Esophagus squamous epithelium (tissue), 4 donors: ENCODE measurements at regions not wholly inside any gene's neighbourhood (a gene's known extent, or its start where the extent isn't known, plus 50 kb on each side); places are given as distances from the start of the nearest gene placed in this dataset.

ENCODE experiments used
- POLR2A ChIP-seq, 4 donors: fragments of 450-650 bp; IDR thresholded peaks; one replicate each; pipeline ENCODE4 v1.6.1; 2017; ENCODE audit warnings: antibody characterized with exemption in 4 of 4, mild to moderate bottlenecking in 4 of 4, moderate library complexity in 3 of 4
- TF ChIP-seq, protein P1 (sequence below), 6 experiments: fragments of 450-650 bp in 4 of 6; fragments of 200-600 bp in 2 of 6; sonication (generic) in 2 of 6; IDR thresholded peaks; one replicate each; pipeline ENCODE4 v1.5.1; 2016 to 2019; ENCODE audit warnings: antibody characterized with exemption in 6 of 6, mild to moderate bottlenecking in 4 of 6, moderate library complexity in 4 of 6

DNA sequence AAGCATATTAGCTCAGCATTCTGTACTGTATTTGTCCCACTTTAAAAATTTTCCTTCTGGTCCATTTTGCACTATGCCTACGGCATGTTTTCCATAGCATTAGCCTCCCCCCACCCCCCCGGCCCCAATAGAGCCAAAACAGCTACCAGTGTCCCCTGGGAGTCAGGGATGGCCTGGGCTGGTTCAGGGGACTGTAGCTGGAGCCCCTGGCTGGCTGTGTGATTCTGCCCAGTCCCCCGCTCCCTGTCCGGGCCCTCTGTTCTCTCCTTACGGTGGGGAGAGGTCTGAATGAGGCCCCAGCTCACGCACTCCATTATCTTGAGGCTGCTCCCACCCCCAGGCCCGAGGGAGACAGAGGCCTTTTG, 70.1 kb downstream of the KLF15 start:
- no peak for TF ChIP-seq POLR2A (IDR thresholded peaks at IDR 0.05)
- TF ChIP-seq, protein P1, sequence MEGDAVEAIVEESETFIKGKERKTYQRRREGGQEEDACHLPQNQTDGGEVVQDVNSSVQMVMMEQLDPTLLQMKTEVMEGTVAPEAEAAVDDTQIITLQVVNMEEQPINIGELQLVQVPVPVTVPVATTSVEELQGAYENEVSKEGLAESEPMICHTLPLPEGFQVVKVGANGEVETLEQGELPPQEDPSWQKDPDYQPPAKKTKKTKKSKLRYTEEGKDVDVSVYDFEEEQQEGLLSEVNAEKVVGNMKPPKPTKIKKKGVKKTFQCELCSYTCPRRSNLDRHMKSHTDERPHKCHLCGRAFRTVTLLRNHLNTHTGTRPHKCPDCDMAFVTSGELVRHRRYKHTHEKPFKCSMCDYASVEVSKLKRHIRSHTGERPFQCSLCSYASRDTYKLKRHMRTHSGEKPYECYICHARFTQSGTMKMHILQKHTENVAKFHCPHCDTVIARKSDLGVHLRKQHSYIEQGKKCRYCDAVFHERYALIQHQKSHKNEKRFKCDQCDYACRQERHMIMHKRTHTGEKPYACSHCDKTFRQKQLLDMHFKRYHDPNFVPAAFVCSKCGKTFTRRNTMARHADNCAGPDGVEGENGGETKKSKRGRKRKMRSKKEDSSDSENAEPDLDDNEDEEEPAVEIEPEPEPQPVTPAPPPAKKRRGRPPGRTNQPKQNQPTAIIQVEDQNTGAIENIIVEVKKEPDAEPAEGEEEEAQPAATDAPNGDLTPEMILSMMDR (IDR thresholded peaks at IDR 0.05): no peak
